ENCODE measurements at regions not wholly inside any gene's neighbourhood (a gene's known extent, or its start where the extent isn't known, plus 50 kb on each side); places are given as distances from the start of the nearest gene placed in this dataset.

GRCh38 chr9:89706086-89706485, 101.3 kb downstream of the GADD45G start:
- Histone ChIP-seq H3K27me3 (ENCODE audit: insufficient read depth, low read length) (peaks cover 37% of the 10 kb centered on the region), H3K9me2 (ENCODE audit: insufficient read depth) (no peaks in the 10 kb centered on the region), H3K9ac (ENCODE audit: low read length) (no peak overlapping the region), H3K9me3 (ENCODE audit: control insufficient read depth in 1 of 2, insufficient read depth in 1 of 2, low read depth in 1 of 2, low read length in 2 of 2) (no peaks in the 10 kb centered on the region), H3K4me3 (replicated peaks in 1 of 2; ENCODE audit: low read depth in 1 of 2, low read length in 2 of 2) (no peak overlapping the region), H3K27ac (ENCODE audit: low read depth, low read length) (no peak overlapping the region), H3K36me3 (ENCODE audit: control insufficient read depth in 1 of 2, insufficient read depth in 2 of 2, low read length in 2 of 2) (no peaks in the 10 kb centered on the region), H4K20me1 (ENCODE audit: insufficient read depth) (no peaks in the 10 kb centered on the region), H2AFZ (ENCODE audit: low read depth, low read length, poor library complexity, severe bottlenecking) (no peak overlapping the region), H3K79me2 (ENCODE audit: insufficient read depth, low read length) (no peaks in the 10 kb centered on the region), H3K4me1 (ENCODE audit: control insufficient read depth in 1 of 2, insufficient read depth in 2 of 2, low read length in 2 of 2) (no peaks in the 10 kb centered on the region), H3K4me2 (ENCODE audit: low read length) (no peak overlapping the region)
- RAD21 ChIA-PET (ENCODE audit: low non-redundant PET in 1 of 2, low total read pairs in 2 of 2, uncharacterized antibody in 2 of 2, unreplicated experiment in 2 of 2) = no interaction called here
- no TSS peak for BruUV-seq (replicated peaks)
- TF ChIP-seq POLR2A (IDR thresholded peaks at IDR 0.05; ENCODE audit: borderline replicate concordance, extremely low read depth, insufficient read depth, insufficient read length) = no peak
- no peak for TF ChIP-seq JUND (IDR thresholded peaks at IDR 0.05)
- TF ChIP-seq ZFX (IDR thresholded peaks at IDR 0.05) = no peak
- intact Hi-C loops (cut with micrococcal nuclease) = no loop called here
- no peak for DNase-seq (ENCODE audit: low read depth, low spot score)
- no peak for ATAC-seq
- CTCF ChIA-PET = no interaction called here
- POLR2A ChIA-PET = no interaction called here

- Histone ChIP-seq H3K36me3 (ENCODE audit: control insufficient read depth in 1 of 2, insufficient read depth in 2 of 2, low read length in 2 of 2) (no peaks in the 10 kb centered on the region), H2AFZ (ENCODE audit: low read depth, low read length, poor library complexity, severe bottlenecking) (no peak overlapping the region), H3K9ac (ENCODE audit: low read length) (no peak overlapping the region), H4K20me1 (ENCODE audit: insufficient read depth) (no peaks in the 10 kb centered on the region), H3K9me3 (ENCODE audit: control insufficient read depth in 1 of 2, insufficient read depth in 1 of 2, low read depth in 1 of 2, low read length in 2 of 2) (no peaks in the 10 kb centered on the region), H3K9me2 (ENCODE audit: insufficient read depth) (no peaks in the 10 kb centered on the region), H3K79me2 (ENCODE audit: insufficient read depth, low read length) (no peaks in the 10 kb centered on the region), H3K4me1 (ENCODE audit: control insufficient read depth in 1 of 2, insufficient read depth in 2 of 2, low read length in 2 of 2) (no peaks in the 10 kb centered on the region), H3K27ac (ENCODE audit: low read depth, low read length) (no peak overlapping the region), H3K4me2 (ENCODE audit: low read length) (no peak overlapping the region), H3K4me3 (replicated peaks in 1 of 2; ENCODE audit: low read depth in 1 of 2, low read length in 2 of 2) (no peak overlapping the region), H3K27me3 (ENCODE audit: insufficient read depth, low read length) (peaks cover 37% of the 10 kb centered on the region)
- ChIA-PET POLR2A (no interaction called here), CTCF (no interaction called here), RAD21 (ENCODE audit: low non-redundant PET in 1 of 2, low total read pairs in 2 of 2, uncharacterized antibody in 2 of 2, unreplicated experiment in 2 of 2) (no interaction called here)
- TF ChIP-seq EGR1 (IDR thresholded peaks at IDR 0.05; ENCODE audit: low read depth) (no peak), CBX3 (IDR thresholded peaks at IDR 0.05; ENCODE audit: low read depth) (no peak), TCF7L2 (IDR thresholded peaks at IDR 0.05; ENCODE audit: borderline replicate concordance, extremely low read depth, insufficient read depth, insufficient read length) (no peak), ZNF274 (IDR thresholded peaks at IDR 0.05; ENCODE audit: low read depth, low read length) (no peak)
- intact Hi-C loops (cut with micrococcal nuclease) = no loop called here
- DNase-seq (ENCODE audit: low read depth, low spot score) (no peak), ATAC-seq (no peak)
- BruUV-seq (replicated peaks) = no TSS peak
Observed at GRCh38 chr9:89706731-89707191, 101.9 kb downstream of the GADD45G start.
